ENCODE measurements at regions not wholly inside any gene's neighbourhood (a gene's known extent, or its start where the extent isn't known, plus 50 kb on each side); places are given as distances from the start of the nearest gene placed in this dataset.
A peak's percentile ranks its signal among the peaks of the same experiment; 100 is the strongest.

- no peak for DNase-seq (ENCODE audit: low spot score in 2 of 2)
- WGBS, 2 donors: 88 to 90% methylated on average over 5 of the region's 5 CpGs
- intact Hi-C loops (cut with DNase I; ENCODE audit: low total_unique reads): no loop called here
- no peak overlapping the region for H3K4me3 ChIP-seq (ENCODE audit: low read depth, poor library complexity, severe bottlenecking)
- TF ChIP-seq CTCF (IDR thresholded peaks at IDR 0.05) (no peak), POLR2A (IDR thresholded peaks at IDR 0.05) (no peak)
These were observed 314.8 kb upstream of the SALL3 start for GRCh38 chr18:78664848-78665247.

- 84 to 86% methylated on average over 10 of the region's 10 CpGs for WGBS, 2 donors
- intact Hi-C loops (cut with DNase I; ENCODE audit: low total_unique reads): no loop called here
- no peak overlapping the region for H3K4me3 ChIP-seq (ENCODE audit: low read depth, poor library complexity, severe bottlenecking)
- TF ChIP-seq CTCF (IDR thresholded peaks at IDR 0.05): no peak
- no peak for TF ChIP-seq POLR2A (IDR thresholded peaks at IDR 0.05)
- no peak for DNase-seq (ENCODE audit: low spot score in 2 of 2)
These were observed 314.0 kb upstream of the SALL3 start for GRCh38 chr18:78665644-78666043.

- no peak overlapping the region for H3K4me3 ChIP-seq (ENCODE audit: low read depth, poor library complexity, severe bottlenecking)
- 90% methylated on average over 13 of the region's 13 CpGs for WGBS, 2 donors
- DNase-seq (ENCODE audit: low spot score in 2 of 2): no peak
- intact Hi-C loops (cut with DNase I; ENCODE audit: low total_unique reads): no loop called here
- no peak for TF ChIP-seq POLR2A (IDR thresholded peaks at IDR 0.05)
- TF ChIP-seq CTCF (IDR thresholded peaks at IDR 0.05): no peak
These were observed 312.8 kb upstream of the SALL3 start for GRCh38 chr18:78666666-78667335.

- 54 to 59% methylated on average over 14 of the region's 14 CpGs for WGBS, 2 donors
- TF ChIP-seq CTCF (IDR thresholded peaks at IDR 0.05) (no peak), POLR2A (IDR thresholded peaks at IDR 0.05) (no peak)
- H3K4me3 ChIP-seq (ENCODE audit: low read depth, poor library complexity, severe bottlenecking): no peak overlapping the region
- intact Hi-C loops (cut with DNase I; ENCODE audit: low total_unique reads): no loop called here
- peak in 1 of 2 donors; percentile 73 for DNase-seq (ENCODE audit: low spot score in 2 of 2)
These were observed 308.7 kb upstream of the SALL3 start for GRCh38 chr18:78670778-78671391.

- H3K4me3 ChIP-seq (ENCODE audit: low read depth, poor library complexity, severe bottlenecking): no peak overlapping the region
- intact Hi-C loops (cut with DNase I; ENCODE audit: low total_unique reads): no loop called here
- 86 to 91% methylated on average over 15 of the region's 15 CpGs for WGBS, 2 donors
- DNase-seq (ENCODE audit: low spot score in 2 of 2): no peak
- TF ChIP-seq CTCF (IDR thresholded peaks at IDR 0.05): no peak
- no peak for TF ChIP-seq POLR2A (IDR thresholded peaks at IDR 0.05)
These were observed 308.1 kb upstream of the SALL3 start for GRCh38 chr18:78671551-78671950.
